Kidney glomerular epithelial cell (primary cell): ENCODE measurements at regions not wholly inside any gene's neighbourhood (a gene's known extent, or its start where the extent isn't known, plus 50 kb on each side); places are given as distances from the start of the nearest gene placed in this dataset.
"Not testable (repeated sequence)": the region's sequence is repeated elsewhere in the genome, so short reads cannot be mapped to it uniquely, and the experiment has no call there.

ENCODE experiments used
- DNase-seq: peaks from one replicate; lab custom pipeline; 2025; lab: John Stamatoyannopoulos, UW

DNA sequence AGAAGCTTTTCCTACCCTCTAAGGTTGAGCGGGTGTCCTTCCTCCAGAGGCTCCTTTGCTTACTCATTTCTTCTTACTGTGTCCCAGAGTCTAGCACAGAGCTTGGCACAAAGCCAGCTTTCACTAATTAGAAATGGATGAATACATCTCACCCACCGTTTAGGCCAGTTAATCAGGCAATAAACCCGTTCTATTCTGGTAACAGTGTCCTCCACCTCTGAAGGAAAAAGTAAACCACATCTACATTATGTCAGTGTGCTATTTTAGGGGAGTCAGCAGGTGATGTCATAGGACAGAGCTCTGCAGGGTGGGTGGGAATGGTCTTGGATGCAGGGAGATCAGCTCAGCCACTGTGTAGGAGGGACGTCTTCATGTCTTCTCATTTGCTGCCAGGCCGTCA lies 109.2 kb downstream of the OSTF1 start:
- peak; percentile 24 for DNase-seq

DNA sequence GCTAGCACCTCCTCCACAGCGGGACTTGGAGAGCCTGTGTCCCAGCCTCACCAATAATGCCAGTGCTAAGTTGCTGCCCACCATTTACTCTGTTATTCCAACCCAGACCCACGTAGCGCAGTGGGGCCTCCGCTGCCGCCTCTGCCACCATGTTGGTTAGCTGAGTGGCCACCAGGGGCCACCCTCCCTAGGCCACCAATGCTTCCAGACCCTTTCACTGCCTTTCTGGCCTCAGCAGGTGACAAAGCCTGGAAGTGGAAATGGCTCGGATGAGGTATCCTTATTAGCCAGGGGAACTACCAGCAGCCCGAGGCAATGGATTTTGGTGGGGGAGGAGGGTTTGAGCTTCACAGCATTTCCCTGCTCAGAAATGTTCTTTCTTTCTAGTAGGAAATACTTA lies 110.1 kb downstream of the OSTF1 start:
- no peak for DNase-seq

DNA sequence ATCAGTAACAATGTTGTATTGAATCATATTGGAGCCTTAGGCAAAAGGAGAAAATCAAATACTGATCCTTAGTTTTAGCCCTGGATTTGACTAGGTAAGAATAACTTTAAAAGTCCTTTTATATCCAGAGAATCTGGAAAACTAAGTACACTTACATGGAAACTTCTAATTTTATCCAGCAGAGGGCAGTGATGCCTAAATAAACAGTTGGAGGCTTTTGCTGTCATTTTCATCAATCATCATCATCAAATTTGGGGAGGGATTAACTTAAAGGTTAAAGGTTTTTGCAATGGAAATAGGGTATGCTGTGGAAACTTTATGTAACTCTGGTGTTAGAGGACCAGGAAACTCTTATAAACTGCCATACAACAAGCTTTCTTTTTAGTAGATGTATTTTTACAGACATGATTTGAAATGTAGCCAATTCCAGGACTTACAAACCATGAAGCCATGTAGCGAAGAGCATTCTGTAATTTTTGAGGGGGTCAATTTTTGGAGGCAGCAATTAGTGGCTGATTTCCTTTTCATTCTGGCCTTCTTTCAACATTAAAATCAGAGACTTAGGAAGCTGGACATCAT lies 112.7 kb downstream of the OSTF1 start:
- peak; percentile 21 for DNase-seq

DNA sequence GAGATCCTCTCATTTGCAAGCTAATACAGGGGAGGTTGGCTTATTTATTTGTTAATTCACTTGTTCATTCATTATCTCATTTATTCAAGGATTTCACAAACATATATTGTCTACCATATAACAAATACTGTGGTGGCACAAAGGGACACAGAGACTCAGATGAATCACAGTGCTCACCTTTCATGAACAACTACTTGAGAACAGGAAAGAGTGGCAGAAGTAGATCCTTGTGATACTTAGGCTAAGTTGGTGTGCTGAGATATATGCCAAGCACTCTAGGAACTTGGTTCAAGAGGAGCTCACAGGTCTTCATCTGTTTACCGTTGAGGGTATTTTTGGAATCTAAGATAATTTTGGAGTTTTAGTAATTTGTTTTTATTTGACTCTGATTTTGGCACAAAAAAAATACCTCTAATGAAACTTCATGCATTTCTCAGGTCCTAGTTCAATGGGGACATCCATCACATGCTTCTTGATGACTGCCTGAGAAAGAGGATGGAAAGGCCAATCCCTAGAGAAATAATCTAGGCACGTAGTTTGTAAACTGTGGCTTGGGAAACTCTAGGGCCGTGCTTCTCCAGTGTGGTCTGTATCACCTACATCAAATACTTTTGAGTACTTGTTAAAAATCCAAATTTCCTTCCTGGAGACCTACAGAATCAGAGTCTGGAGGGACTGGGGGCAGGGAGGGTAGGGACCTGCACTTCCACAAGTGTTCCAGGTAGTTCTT lies 113.3 kb downstream of the OSTF1 start:
- DNase-seq, result no peak

DNA sequence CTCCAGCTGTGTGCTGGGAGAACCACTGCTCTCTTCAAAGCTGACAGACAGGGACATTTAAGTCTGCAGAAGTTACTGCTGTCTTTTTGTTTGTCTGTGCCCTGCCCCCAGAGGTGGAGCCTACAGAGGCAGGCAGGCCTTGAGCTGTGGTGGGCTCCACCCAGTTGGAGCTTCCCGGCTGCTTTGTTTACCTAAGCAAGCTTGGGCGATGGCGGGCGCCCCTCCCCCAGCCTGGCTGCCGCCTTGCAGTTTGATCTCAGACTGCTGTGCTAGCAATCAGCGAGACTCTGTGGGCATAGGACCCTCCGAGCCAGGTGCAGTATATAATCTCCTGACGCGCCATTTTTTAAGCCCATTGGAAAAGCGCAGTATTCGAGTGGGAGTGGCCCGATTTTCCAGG lies 119.7 kb downstream of the OSTF1 start:
- DNase-seq, result not testable (repeated sequence)

DNA sequence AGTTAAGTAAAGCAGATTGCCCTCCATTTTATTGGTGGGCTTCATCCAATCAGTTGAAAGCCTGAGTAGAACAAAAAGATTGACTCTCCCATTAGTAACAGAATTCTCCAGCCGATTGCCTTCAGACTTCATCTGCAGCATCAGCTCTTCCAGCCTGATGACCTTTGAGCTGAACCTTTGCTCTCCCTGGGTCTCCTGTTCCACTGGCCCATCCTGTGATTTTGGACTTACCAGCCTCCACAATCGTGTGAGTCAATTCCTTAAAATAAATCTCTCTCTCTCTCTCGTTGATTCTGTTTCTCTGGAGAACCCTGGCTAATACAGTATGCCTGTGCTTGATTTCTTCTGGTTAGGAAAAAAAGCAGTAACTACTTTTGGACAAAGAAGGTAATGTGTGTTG lies 121.9 kb downstream of the OSTF1 start:
- no peak for DNase-seq

DNA sequence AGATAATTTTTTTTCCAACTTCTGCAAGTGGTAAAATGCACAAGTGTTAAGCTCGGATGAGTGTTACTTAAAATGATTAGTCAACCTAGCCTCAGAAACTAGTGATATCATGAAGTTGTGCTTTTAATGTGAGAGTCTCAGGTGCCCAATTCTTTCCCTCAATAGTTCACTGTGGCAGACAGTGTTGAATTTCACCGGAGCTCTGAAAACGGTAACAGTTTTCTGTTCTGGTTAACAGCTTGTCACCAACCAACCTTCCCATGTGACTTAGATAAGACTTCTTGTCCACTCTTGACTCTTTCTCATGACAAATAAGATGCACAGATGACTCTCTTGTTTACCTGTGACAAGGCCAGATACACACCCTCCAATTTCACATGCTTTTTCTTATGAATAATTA lies 125.5 kb downstream of the OSTF1 start:
- DNase-seq, result no peak

DNA sequence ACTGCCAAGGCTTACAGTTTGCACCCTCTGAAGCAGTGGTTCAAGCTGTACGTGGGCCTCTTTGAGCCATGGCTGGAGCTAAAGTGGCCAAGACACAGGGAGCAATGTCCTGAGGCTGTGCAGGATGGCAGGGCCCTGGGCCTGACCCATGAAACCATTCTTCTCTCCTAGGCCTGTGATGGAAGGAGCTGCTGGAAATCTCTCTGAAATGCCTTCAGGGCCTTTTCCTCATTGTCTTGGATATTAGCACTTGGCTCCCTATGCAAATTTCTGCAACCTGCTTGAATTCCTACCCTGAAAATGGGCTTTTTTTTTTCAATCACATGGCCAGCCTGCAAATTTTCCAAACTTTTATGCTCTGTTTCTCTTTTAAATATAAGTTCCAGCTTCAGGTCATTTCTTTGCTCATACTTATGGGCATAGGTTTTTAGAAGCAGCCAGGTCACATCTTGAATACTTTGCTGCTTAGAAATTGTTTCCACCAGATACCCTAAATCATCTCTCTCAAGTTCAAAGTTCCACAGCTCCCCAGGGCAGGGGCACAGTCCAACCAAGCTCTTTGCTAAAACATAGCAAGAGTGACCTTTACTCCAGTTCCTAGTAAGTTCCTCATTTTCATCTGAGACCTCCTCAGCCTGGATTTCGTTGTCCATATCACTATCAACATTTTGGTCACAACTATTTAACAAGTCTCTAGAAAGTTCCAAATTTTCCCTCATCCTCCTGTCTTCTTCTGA lies 138.3 kb downstream of the OSTF1 start:
- no peak for DNase-seq

DNA sequence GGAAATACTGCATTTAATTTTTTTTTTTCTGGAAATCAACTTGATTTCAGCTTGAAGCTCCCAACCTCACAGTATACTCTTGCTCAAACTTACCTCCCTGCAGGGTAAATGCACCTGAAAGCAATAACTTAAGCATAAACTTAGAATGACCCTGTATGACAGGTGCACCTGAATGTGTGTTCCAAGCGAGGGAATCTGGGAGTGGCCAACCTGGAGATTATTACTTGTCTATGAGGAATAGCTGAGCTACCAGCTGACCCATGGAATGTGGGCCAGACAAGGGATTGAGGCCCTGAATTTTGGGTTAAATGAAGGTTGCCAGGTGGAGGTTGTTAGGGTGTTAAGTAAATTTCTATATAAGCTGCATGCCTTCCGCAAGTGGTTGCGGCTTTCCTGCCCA lies 140.6 kb downstream of the OSTF1 start:
- no peak for DNase-seq

DNA sequence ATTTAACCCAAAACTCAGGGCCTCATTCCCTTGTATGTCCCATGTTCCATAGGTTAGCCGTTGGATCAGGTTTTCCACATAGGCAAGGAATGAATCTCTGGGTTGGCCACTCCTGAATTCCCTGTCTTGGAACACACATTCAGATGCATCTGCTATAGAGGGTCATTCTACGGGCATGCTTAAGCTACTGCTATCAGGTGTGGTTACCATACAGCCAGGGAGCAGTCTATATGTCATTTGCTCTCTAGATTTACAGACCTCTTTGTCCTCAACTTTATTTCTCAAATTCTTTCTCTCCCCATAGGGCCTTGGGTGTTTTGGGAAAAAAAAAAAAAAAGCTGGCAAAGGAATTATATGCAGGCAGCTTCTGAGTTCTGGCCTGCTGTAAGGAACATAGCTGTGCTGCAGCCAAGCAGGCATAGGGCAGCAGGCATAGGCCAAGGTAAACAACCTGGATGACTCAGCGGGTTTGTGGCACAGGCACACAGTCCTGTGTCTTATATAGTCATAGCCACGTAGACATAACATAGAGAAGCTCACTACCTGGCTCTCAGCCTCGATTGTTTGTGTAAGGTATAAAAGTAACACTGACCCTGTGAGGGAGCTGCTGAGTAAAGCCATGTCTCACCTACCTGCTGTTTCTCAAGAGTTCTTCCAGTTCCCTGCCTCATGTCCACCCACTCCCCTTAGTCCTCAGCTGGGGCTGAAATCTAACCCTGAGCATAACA lies 141.5 kb downstream of the OSTF1 start:
- DNase-seq, result peak; percentile 87

DNA sequence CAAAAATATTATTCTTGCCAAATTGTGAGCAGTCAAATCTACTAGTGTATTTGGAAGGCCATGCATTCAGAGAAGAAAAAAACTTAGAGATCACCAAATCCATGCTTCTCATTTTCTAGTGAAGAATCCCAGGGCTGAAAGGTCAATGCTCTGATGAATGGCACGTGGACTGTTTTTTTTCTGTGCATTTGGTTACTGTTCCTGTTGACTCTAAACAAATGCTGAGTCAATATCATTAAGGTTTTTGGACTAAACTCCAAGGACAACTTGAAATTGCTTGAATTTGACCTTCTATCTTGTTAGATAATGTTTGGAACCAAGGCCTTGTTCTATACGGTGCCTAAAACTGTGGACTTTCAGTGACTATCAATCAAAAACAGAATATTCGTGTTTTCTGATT lies 142.2 kb downstream of the OSTF1 start:
- no peak for DNase-seq

DNA sequence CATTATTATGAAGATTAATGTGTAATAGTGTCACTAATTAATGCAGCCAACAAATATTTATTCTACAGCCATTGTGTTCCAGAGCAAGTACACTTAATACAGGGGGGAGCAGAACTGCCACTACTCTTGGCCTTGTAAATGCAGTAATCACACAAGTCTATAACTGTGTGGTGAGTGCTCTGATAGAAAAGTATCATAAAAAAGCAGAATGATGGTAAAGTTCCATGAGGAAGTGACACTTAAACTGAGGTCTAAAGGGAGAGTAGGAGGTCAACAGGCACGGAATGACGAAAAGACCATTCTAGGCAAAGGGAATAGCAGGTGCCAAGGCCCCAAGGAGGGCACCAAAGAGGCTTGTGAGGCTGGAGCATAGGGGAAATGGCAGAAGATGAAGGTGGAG lies 142.9 kb downstream of the OSTF1 start:
- no peak for DNase-seq

DNA sequence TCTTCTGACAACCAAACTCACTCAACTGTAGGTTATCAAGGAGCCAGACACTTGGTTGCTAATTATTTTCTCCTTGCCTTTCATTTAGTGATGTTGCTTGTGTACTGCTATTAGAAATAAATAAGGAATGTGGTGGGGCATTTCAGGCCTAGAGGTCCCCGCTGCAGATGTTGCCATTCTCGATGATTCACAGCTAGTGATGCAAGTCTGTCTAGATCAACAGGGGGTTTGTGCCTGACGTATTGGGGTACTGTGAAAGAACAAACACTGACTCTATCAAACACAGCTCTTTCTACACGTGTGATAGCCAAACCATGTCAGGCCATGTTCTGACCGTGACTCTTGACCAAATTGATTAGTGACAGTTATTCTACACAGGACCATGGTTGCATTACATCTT lies 144.7 kb downstream of the OSTF1 start:
- no peak for DNase-seq

DNA sequence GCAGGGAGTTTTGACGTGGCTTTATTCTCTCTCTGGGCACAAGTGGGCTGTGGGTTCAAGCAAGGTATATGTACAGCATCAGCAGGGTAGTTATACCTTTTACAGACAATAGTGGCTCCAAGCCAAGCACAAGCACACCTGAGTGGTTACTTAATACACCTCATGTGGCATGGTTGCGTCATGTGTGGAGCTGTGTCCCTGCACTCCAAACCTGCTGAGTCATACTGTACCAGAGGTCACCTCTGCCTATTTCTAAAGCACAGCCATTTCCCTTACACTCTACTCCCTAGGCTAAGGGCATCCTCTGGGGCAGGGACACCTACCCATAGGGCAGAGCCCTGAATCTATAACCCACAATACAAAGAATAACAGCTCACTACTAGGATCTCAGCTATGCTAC lies 147.3 kb downstream of the OSTF1 start:
- DNase-seq, result no peak

DNA sequence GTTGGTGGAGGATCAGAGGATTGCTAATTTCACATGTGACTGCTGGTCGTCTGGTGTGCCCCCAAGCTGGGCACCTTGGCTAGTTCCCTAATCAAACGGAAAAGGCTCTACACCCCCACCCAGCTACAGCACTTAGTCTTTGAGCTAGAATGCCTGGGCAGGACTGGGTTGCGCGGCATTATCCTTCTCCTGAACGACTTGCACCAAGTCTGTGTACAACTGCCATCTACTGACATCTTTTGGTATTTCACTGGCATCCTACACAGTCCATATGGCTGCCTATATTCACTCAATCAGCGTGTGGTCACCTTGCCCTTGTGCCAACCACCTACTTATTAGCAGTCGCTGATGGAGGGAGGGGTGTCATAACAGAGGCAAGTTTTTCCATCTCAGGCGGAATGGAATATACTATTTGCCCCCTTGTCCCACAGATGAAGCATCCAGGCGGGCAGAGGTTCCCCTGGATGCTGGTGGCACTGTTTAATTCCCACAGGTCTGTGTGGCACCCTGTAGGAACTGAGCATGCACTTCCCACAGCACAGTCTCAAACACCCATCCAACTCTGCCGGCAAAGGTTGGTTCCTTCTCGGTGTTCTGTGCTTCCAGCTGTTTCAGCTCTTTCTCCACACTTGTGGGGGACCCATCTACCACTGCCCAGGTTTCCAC lies 150.1 kb downstream of the OSTF1 start:
- DNase-seq, result peak; percentile 42

DNA sequence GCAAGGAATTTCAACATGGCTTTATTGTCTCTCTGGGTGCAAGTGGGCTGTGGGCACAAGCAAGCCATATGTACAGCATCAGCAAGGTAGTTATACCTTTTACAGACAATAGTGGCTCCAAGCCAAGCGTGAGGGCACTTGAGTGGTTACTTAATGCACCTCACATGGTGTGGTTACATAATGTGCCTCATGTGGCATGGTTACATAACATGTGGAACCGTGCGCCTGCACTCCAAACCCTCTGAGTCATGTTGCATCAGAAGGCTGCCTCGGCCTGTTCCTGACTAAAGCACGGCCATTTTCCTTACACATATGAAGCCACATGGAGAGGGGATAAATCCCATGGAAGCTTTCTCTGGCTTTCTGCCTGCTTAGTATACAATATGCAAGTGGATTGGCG lies 150.9 kb downstream of the OSTF1 start:
- DNase-seq, result no peak

DNA sequence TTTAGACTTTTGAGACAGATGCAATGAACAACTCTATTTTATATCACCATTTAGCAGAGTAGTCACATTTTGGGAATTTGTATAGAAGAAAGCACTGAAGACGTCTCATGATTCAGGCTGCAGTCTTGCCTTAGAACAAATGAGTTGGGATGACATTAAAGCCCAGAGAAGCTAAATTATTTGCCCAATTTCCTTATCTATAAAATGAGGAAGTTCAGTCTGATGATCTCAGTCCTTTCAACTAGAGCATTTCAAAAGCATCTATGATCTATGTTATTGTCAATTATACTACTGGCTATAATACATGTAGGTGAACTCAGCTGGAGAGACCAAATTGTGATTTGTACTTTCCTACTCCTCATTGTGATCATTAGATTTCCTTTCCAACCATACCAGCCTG lies 154.1 kb downstream of the OSTF1 start:
- no peak for DNase-seq

DNA sequence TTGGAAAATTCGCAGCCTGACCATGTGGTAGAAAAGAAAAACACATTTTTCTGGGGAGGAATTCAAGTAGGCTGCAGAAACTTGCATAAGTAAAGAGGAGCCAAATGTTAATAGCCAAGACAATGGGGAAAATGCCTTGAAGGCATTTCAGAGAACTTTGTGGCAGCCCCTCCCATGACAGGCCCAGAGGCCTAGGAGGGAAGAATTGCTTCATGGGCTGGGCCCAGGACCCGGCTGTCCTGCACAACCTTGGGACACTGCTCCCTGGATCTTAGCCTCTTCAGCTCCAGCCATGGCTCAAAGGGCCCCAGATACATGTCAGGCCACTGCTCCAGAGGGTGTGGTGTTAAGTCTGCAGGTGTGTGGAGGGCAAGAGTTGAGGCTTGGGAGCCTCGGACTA lies 158.6 kb downstream of the OSTF1 start:
- no peak for DNase-seq

DNA sequence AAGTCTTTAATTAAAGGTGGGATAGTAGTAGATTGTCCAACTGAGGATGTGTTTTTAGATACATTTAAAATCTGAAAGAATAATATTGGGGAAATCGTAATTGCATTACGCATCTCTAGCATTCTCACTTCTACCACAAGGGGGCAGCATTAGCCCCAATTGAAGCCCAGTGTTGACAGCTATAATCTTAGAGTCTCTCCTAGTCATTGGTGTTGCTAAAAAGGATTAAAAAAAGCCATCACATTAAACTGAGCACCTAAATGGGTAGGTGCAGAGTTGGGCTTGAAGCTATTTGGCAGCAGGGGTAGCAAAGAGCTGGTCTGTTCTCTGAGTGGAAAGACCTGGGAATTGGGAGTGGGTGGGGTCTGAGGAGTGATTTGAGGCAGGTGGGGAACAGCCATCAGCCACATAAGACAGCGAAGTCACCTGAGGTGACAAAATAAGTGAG lies 177.2 kb downstream of the OSTF1 start:
- DNase-seq, result peak; percentile 12

DNA sequence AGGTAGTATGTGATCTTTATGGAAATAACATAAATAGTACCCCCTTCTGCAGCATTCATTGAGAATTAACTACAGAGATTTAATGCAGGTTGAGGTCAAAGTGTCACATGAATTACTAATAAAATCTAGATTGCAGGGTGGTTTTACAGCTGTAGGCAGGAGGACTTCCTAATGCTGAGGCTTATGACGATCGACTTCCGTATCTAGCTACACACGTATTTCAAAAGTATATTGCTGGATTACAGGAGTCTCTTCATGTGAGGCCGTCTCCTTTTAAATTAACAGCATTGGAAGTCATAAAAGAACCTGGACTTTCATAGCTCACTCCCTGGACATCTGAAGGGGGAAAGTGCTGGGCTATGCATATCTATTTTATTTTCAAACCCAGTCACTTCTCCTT lies 180.9 kb downstream of the OSTF1 start:
- no peak for DNase-seq

DNA sequence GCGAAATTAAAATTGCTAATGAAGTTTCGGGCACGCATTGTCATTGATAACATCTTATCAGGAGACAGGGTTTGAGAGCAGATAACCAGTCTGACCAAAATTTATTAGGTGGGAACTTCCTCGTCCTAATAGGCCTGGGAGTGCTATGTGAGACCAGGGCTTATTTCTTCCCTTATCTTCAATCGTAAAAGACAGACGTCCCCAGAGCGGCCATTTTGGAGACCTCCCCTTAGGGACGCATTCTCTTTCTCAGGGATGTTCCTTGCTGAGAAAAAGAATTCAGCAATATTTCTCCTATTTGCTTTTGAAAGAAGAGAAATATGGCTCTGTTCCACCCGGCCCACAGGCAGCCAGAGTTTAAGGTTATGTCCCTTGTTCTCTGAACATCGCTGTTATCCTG lies 184.7 kb downstream of the OSTF1 start:
- DNase-seq, result not testable (repeated sequence)

DNA sequence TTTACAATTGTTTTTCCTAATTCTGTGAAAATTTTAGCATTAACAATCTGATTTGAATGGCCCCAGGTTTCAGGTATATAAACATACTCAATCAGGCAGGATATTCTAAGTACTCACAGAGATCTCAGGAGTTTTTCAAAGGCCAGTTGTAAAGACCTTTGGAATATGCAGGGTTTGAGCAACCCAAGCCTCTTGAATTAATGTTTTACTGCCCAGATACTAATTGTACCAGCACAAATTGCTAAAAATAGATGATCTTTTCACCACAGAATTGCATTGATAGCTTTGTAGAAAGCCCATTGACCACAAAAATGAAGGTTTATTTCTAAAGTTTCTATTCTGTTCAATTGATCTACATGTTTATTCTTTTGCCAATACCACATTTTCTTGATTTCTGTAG lies 186.5 kb downstream of the OSTF1 start:
- DNase-seq, result no peak
